Thyroid gland (tissue), 4 donors: ENCODE measurements at regions not wholly inside any gene's neighbourhood (a gene's known extent, or its start where the extent isn't known, plus 50 kb on each side); places are given as distances from the start of the nearest gene placed in this dataset.

ENCODE experiments used
- POLR2A ChIP-seq, 2 donors: fragments of 450-650 bp; IDR thresholded peaks; one replicate each; pipeline ENCODE4 v1.6.1; 2017; ENCODE audit warnings: antibody characterized with exemption in 2 of 2, mild to moderate bottlenecking in 2 of 2, moderate library complexity in 1 of 2
- TF ChIP-seq, protein P1 (sequence below), 6 experiments: fragments of 200-600 bp in 3 of 6; fragments of 450-650 bp in 3 of 6; sonication (generic) in 3 of 6; IDR thresholded peaks; one replicate each; pipeline ENCODE4 v1.5.1; 2016 to 2019; ENCODE audit warnings: antibody characterized with exemption in 6 of 6, mild to moderate bottlenecking in 2 of 6, inconsistent platforms in 1 of 6, moderate library complexity in 1 of 6

DNA sequence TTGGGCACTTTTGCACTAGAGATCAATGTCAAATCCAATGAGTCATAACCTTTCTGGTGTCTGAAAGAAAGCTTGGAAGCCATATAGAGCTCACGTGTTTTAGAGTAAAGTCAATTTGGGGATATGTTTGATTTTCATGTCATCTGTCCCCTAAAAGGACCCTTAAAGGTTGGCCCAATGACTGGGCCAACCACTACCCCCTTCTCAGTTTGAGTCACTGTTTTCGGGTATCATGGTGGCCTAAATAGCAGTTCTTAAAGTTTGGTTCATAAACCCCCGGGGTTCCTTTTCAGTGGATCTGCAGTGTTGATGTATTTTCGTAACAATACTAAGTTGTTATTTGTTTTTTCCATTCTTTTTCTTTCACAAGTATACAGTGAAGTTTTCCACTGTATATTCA lies 327.6 kb downstream of the PRL start:
- TF ChIP-seq, protein P1, sequence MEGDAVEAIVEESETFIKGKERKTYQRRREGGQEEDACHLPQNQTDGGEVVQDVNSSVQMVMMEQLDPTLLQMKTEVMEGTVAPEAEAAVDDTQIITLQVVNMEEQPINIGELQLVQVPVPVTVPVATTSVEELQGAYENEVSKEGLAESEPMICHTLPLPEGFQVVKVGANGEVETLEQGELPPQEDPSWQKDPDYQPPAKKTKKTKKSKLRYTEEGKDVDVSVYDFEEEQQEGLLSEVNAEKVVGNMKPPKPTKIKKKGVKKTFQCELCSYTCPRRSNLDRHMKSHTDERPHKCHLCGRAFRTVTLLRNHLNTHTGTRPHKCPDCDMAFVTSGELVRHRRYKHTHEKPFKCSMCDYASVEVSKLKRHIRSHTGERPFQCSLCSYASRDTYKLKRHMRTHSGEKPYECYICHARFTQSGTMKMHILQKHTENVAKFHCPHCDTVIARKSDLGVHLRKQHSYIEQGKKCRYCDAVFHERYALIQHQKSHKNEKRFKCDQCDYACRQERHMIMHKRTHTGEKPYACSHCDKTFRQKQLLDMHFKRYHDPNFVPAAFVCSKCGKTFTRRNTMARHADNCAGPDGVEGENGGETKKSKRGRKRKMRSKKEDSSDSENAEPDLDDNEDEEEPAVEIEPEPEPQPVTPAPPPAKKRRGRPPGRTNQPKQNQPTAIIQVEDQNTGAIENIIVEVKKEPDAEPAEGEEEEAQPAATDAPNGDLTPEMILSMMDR (IDR thresholded peaks at IDR 0.05), result no peak
- TF ChIP-seq POLR2A (IDR thresholded peaks at IDR 0.05), result no peak
